Glomerular endothelial cell (primary cell): ENCODE measurements at regions not wholly inside any gene's neighbourhood (a gene's known extent, or its start where the extent isn't known, plus 50 kb on each side); places are given as distances from the start of the nearest gene placed in this dataset.
"Not testable (repeated sequence)": the region's sequence is repeated elsewhere in the genome, so short reads cannot be mapped to it uniquely, and the experiment has no call there.

ENCODE experiments used
- DNase-seq: peaks from one replicate; pipeline ENCODE4 v3.0.0-alpha.2; 2011; ENCODE audit warnings: low read depth, low spot score; ENCODE audit errors: extremely low read depth

GRCh38 chr5:105230516-105231157 is 1668.0 kb upstream of the NUDT12 start:
- no peak for DNase-seq

- DNase-seq: no peak
Observed at GRCh38 chr5:105218018-105218417, 1655.4 kb upstream of the NUDT12 start.

GRCh38 chr5:105213078-105213477 is 1650.5 kb upstream of the NUDT12 start:
- DNase-seq: no peak

- no peak for DNase-seq
Observed at GRCh38 chr5:105207066-105207465, 1644.5 kb upstream of the NUDT12 start.

GRCh38 chr5:105197531-105197930 is 1634.9 kb upstream of the NUDT12 start:
- DNase-seq: no peak

GRCh38 chr5:105195765-105196164 is 1633.2 kb upstream of the NUDT12 start:
- DNase-seq: no peak

- no peak for DNase-seq
Observed at GRCh38 chr5:105172918-105173317, 1610.3 kb upstream of the NUDT12 start.

- DNase-seq: no peak
Observed at GRCh38 chr5:105168806-105169205, 1606.2 kb upstream of the NUDT12 start.

- no peak for DNase-seq
Observed at GRCh38 chr5:105167092-105167491, 1604.5 kb upstream of the NUDT12 start.

GRCh38 chr5:105163547-105163946 is 1601.0 kb upstream of the NUDT12 start:
- no peak for DNase-seq

GRCh38 chr5:105162557-105162956 is 1600.0 kb upstream of the NUDT12 start:
- not testable (repeated sequence) for DNase-seq

- no peak for DNase-seq
Observed at GRCh38 chr5:105158526-105158925, 1595.9 kb upstream of the NUDT12 start.

- DNase-seq: no peak
Observed at GRCh38 chr5:105150323-105150722, 1587.7 kb upstream of the NUDT12 start.

- DNase-seq: no peak
Observed at GRCh38 chr5:105146867-105147266, 1584.3 kb upstream of the NUDT12 start.

GRCh38 chr5:105145152-105145551 is 1582.6 kb upstream of the NUDT12 start:
- DNase-seq: no peak

- DNase-seq: no peak
Observed at GRCh38 chr5:105134328-105134727, 1571.7 kb upstream of the NUDT12 start.

- DNase-seq: no peak
Observed at GRCh38 chr5:105133087-105133486, 1570.5 kb upstream of the NUDT12 start.

- no peak for DNase-seq
Observed at GRCh38 chr5:105132581-105132980, 1570.0 kb upstream of the NUDT12 start.

- no peak for DNase-seq
Observed at GRCh38 chr5:105131045-105131444, 1568.5 kb upstream of the NUDT12 start.

- no peak for DNase-seq
Observed at GRCh38 chr5:105101577-105101976, 1539.0 kb upstream of the NUDT12 start.

- no peak for DNase-seq
Observed at GRCh38 chr5:105088961-105089360, 1526.4 kb upstream of the NUDT12 start.

GRCh38 chr5:105088102-105088501 is 1525.5 kb upstream of the NUDT12 start:
- DNase-seq: no peak

GRCh38 chr5:105057893-105058292 is 1495.3 kb upstream of the NUDT12 start:
- no peak for DNase-seq
